Neuronal stem cell (in vitro differentiated cells): ENCODE measurements at regions not wholly inside any gene's neighbourhood (a gene's known extent, or its start where the extent isn't known, plus 50 kb on each side); places are given as distances from the start of the nearest gene placed in this dataset.
"Not testable (repeated sequence)": the region's sequence is repeated elsewhere in the genome, so short reads cannot be mapped to it uniquely, and the experiment has no call there.

ENCODE experiments used
- DNase-seq: peaks from one replicate; pipeline ENCODE4 v3.0.0-alpha.2; 2013; ENCODE audit warnings: low spot score
- H2AFZ ChIP-seq: one replicate; pipeline ENCODE4 v1.6.1; 2013; ENCODE audit warnings: mild to moderate bottlenecking, low read length, inconsistent platforms
- H2AK5ac ChIP-seq: 2 replicates; pipeline ENCODE4 v1.6.1; 2013; ENCODE audit warnings: low read depth, mild to moderate bottlenecking, inconsistent platforms, low read length, moderate library complexity, mixed read lengths
- H2BK120ac ChIP-seq: 2 replicates; pipeline ENCODE4 v1.6.1; 2013; ENCODE audit warnings: low read depth, mild to moderate bottlenecking, inconsistent platforms, low read length, moderate library complexity, mixed read lengths
- H2BK12ac ChIP-seq: one replicate; pipeline ENCODE4 v1.6.1; 2013; ENCODE audit warnings: low read length, inconsistent platforms
- H2BK15ac ChIP-seq: 2 replicates; pipeline ENCODE4 v1.6.1; 2013; ENCODE audit warnings: mild to moderate bottlenecking, low read length, inconsistent platforms, mixed read lengths
- H2BK5ac ChIP-seq: one replicate; pipeline ENCODE4 v1.6.1; 2013; ENCODE audit warnings: inconsistent platforms, mild to moderate bottlenecking, low read length, moderate library complexity
- H3K14ac ChIP-seq: one replicate; pipeline ENCODE4 v1.6.1; 2013; ENCODE audit warnings: low read length, inconsistent platforms
- H3K18ac ChIP-seq: 2 replicates; pipeline ENCODE4 v1.6.1; 2013; ENCODE audit warnings: low read length, inconsistent platforms
- H3K23ac ChIP-seq: 2 replicates; pipeline ENCODE4 v1.6.1; 2013; ENCODE audit warnings: low read depth, mild to moderate bottlenecking, mixed read lengths, low read length, inconsistent platforms; ENCODE audit not compliant: poor library complexity
- H3K27ac ChIP-seq: replicated peaks from 3 replicates; pipeline ENCODE4 v1.5.1; 2013; ENCODE audit warnings: low read length, inconsistent platforms
- H3K27me3 ChIP-seq, 3 experiments: 2 replicates each; pipeline ENCODE4 v1.6.1; 2013; ENCODE audit warnings: low read length in 3 of 3, mild to moderate bottlenecking in 2 of 3, inconsistent platforms in 1 of 3, low read depth in 1 of 3, mixed read lengths in 1 of 3, moderate library complexity in 1 of 3; ENCODE audit not compliant: control insufficient read depth in 3 of 3, insufficient read depth in 3 of 3
- H3K36me3 ChIP-seq, 2 donors: replicated peaks in 1 of 2; 2 replicates each; pipeline ENCODE4 v1.6.1; 2013; ENCODE audit warnings: low read length in 2 of 2; ENCODE audit not compliant: control insufficient read depth in 2 of 2, insufficient read depth in 2 of 2
- H3K4ac ChIP-seq: 2 replicates; pipeline ENCODE4 v1.6.1; 2013; ENCODE audit warnings: inconsistent platforms, mild to moderate bottlenecking, low read length, moderate library complexity
- H3K4me1 ChIP-seq, 2 donors: 1 replicate in 1 of 2; 2 replicates in 1 of 2; pipeline ENCODE4 v1.6.1; 2013; ENCODE audit warnings: low read length in 2 of 2, low read depth in 1 of 2; ENCODE audit not compliant: control insufficient read depth in 2 of 2, insufficient read depth in 1 of 2
- H3K4me2 ChIP-seq: one replicate; pipeline ENCODE4 v1.6.1; 2013; ENCODE audit warnings: mild to moderate bottlenecking, low read length, inconsistent platforms; ENCODE audit not compliant: insufficient read depth, poor library complexity, severe bottlenecking
- H3K4me3 ChIP-seq, 2 donors: 2 replicates each; pipeline ENCODE4 v1.5.1; 2013; ENCODE audit warnings: low read length in 2 of 2, mild to moderate bottlenecking in 2 of 2, inconsistent platforms in 1 of 2, moderate library complexity in 1 of 2
- H3K79me1 ChIP-seq: one replicate; pipeline ENCODE4 v1.6.1; 2013; ENCODE audit warnings: low read depth, mild to moderate bottlenecking, inconsistent platforms, low read length, moderate library complexity
- H3K9ac ChIP-seq: one replicate; pipeline ENCODE4 v1.6.1; 2013; ENCODE audit warnings: mild to moderate bottlenecking, low read depth, low read length, inconsistent platforms; ENCODE audit not compliant: poor library complexity
- H3K9me3 ChIP-seq, 2 donors: replicated peaks in 1 of 2; 2 replicates each; pipeline versions ENCODE3 to v1.6.1; 2013; ENCODE audit warnings: low read length in 2 of 2, mild to moderate bottlenecking in 2 of 2, inconsistent platforms in 1 of 2, low read depth in 1 of 2, mixed read lengths in 1 of 2, moderate library complexity in 1 of 2; ENCODE audit not compliant: control insufficient read depth in 2 of 2, insufficient read depth in 1 of 2
- H4K8ac ChIP-seq: one replicate; pipeline ENCODE4 v1.6.1; 2013; ENCODE audit warnings: low read depth, mild to moderate bottlenecking, inconsistent platforms, low read length, moderate library complexity
- H4K91ac ChIP-seq: one replicate; pipeline ENCODE4 v1.6.1; 2013; ENCODE audit warnings: low read length, low read depth, mild to moderate bottlenecking, inconsistent platforms; ENCODE audit not compliant: poor library complexity
- WGBS, 2 donors: extraction: QIAGEN DNeasy Blood & Tissue Kit; methylation state at CpG; one replicate each; pipeline ENCODE4 v1.1.7; 2013; ENCODE audit warnings: missing lambda C conversion rate in 2 of 2, mixed read lengths in 1 of 2; ENCODE audit not compliant: insufficient read length in 2 of 2, insufficient replicate concordance in 1 of 2; ENCODE audit errors: extremely low coverage in 2 of 2; 5-methylcytosine and 5-hydroxymethylcytosine counted together

- no peak for DNase-seq
- Histone ChIP-seq H2BK15ac (no peak overlapping the region), H3K27me3 (no peaks in the 10 kb centered on the region), H3K18ac (no peak overlapping the region), H3K4ac (no peak overlapping the region), H3K14ac (no peak overlapping the region), H2BK12ac (no peak overlapping the region), H4K8ac (no peak overlapping the region), H2BK120ac (no peak overlapping the region), H3K36me3 (no peaks in the 10 kb centered on the region), H4K91ac (no peak overlapping the region), H3K23ac (no peak overlapping the region), H3K4me3 (no peak overlapping the region), H2BK5ac (no peak overlapping the region), H2AK5ac (no peak overlapping the region), H3K4me1 (no peaks in the 10 kb centered on the region), H3K9me3 (no peaks in the 10 kb centered on the region), H3K27ac (no peak overlapping the region), H3K4me2 (no peak overlapping the region), H3K79me1 (no peaks in the 10 kb centered on the region), H3K9ac (no peak overlapping the region), H2AFZ (no peak overlapping the region)
- 100% methylated on average over 1 of the region's 4 CpGs; no CpG with 5 or more reads in 1 of the 2 donors for WGBS, 2 donors
Observed at GRCh38 chr10:61580608-61581007, 82.1 kb upstream of the CABCOCO1 start.

GRCh38 chr10:61570204-61570603 is 92.5 kb upstream of the CABCOCO1 start:
- H3K4me2 ChIP-seq, H4K91ac ChIP-seq, H2BK120ac ChIP-seq, H3K9ac ChIP-seq, H3K4me1 ChIP-seq, H3K27me3 ChIP-seq, H2BK5ac ChIP-seq, H3K23ac ChIP-seq, H2AK5ac ChIP-seq, H4K8ac ChIP-seq, H3K27ac ChIP-seq, H2BK12ac ChIP-seq, H2BK15ac ChIP-seq, H3K4me3 ChIP-seq, H3K4ac ChIP-seq, H3K36me3 ChIP-seq, DNase-seq, H2AFZ ChIP-seq, H3K9me3 ChIP-seq, H3K79me1 ChIP-seq, H3K18ac ChIP-seq, H3K14ac ChIP-seq: not testable (repeated sequence)
- no CpG with 5 or more reads among the region's 4 CpGs for WGBS, 2 donors

- H3K4ac ChIP-seq = no peak overlapping the region
- no peaks in the 10 kb centered on the region for H3K36me3 ChIP-seq
- no peak overlapping the region for H2AK5ac ChIP-seq
- H3K9me3 ChIP-seq = peaks cover 0 to 1% of the 10 kb centered on the region in 2 donors
- H2AFZ ChIP-seq = no peak overlapping the region
- H2BK5ac ChIP-seq = no peak overlapping the region
- no peak overlapping the region for H2BK15ac ChIP-seq
- no peak overlapping the region for H4K91ac ChIP-seq
- H3K4me2 ChIP-seq = no peak overlapping the region
- H3K79me1 ChIP-seq = no peaks in the 10 kb centered on the region
- no peak for DNase-seq
- no peak overlapping the region for H3K9ac ChIP-seq
- no CpG with 5 or more reads among the region's 2 CpGs for WGBS, 2 donors
- no peak overlapping the region for H3K23ac ChIP-seq
- H3K4me3 ChIP-seq = no peak overlapping the region
- H3K27ac ChIP-seq = no peak overlapping the region
- H3K18ac ChIP-seq = no peak overlapping the region
- H4K8ac ChIP-seq = no peak overlapping the region
- no peak overlapping the region for H3K14ac ChIP-seq
- no peaks in the 10 kb centered on the region for H3K4me1 ChIP-seq
- no peaks in the 10 kb centered on the region for H3K27me3 ChIP-seq
- no peak overlapping the region for H2BK120ac ChIP-seq
- no peak overlapping the region for H2BK12ac ChIP-seq
Observed at GRCh38 chr10:61567729-61568128, 95.0 kb upstream of the CABCOCO1 start.

- no peaks in the 10 kb centered on the region for H3K4me1 ChIP-seq
- WGBS, 2 donors = no CpG with 5 or more reads among the region's 4 CpGs
- H3K4me2 ChIP-seq = no peak overlapping the region
- no peak overlapping the region for H2BK15ac ChIP-seq
- H3K9me3 ChIP-seq = peaks cover 0 to 1% of the 10 kb centered on the region in 2 donors
- H3K27ac ChIP-seq = no peak overlapping the region
- no peak overlapping the region for H3K4me3 ChIP-seq
- no peak overlapping the region for H3K18ac ChIP-seq
- no peak overlapping the region for H3K4ac ChIP-seq
- H3K27me3 ChIP-seq = no peaks in the 10 kb centered on the region
- no peaks in the 10 kb centered on the region for H3K79me1 ChIP-seq
- no peak overlapping the region for H3K14ac ChIP-seq
- H2BK120ac ChIP-seq = no peak overlapping the region
- no peak for DNase-seq
- no peak overlapping the region for H4K8ac ChIP-seq
- H4K91ac ChIP-seq = no peak overlapping the region
- no peak overlapping the region for H2AFZ ChIP-seq
- no peak overlapping the region for H2BK12ac ChIP-seq
- H3K9ac ChIP-seq = no peak overlapping the region
- no peak overlapping the region for H2BK5ac ChIP-seq
- no peak overlapping the region for H3K23ac ChIP-seq
- H2AK5ac ChIP-seq = no peak overlapping the region
- no peaks in the 10 kb centered on the region for H3K36me3 ChIP-seq
Observed at GRCh38 chr10:61565819-61566560, 96.7 kb upstream of the CABCOCO1 start.
